ENCODE measurements at regions not wholly inside any gene's neighbourhood (a gene's known extent, or its start where the extent isn't known, plus 50 kb on each side); places are given as distances from the start of the nearest gene placed in this dataset.

GRCh38 chr5:116738239-116738614, 163.6 kb upstream of the SEMA6A start:
- TF ChIP-seq CTCF (conservative IDR thresholded peaks at IDR 0.05; ENCODE audit: low read depth, low read length): no peak
- no peak overlapping the region for H3K9ac ChIP-seq
- H3K27me3 ChIP-seq (ENCODE audit: insufficient read depth, low read depth): no peaks in the 10 kb centered on the region
- no peak overlapping the region for H3K4me2 ChIP-seq
- H3K27ac ChIP-seq: no peak overlapping the region
- H3K4me1 ChIP-seq (ENCODE audit: low read depth, poor library complexity, severe bottlenecking): no peaks in the 10 kb centered on the region
- H2AFZ ChIP-seq (ENCODE audit: low read depth): no peak overlapping the region
- H3K36me3 ChIP-seq (ENCODE audit: insufficient read depth): no peaks in the 10 kb centered on the region
- H3K4me3 ChIP-seq (IDR thresholded peaks at IDR 0.05; ENCODE audit: insufficient read depth, low read depth, low read length): no peak overlapping the region
- no peaks in the 10 kb centered on the region for H4K20me1 ChIP-seq (ENCODE audit: insufficient read depth)
- H3K79me2 ChIP-seq (ENCODE audit: insufficient read depth, low read depth): no peaks in the 10 kb centered on the region

GRCh38 chr5:116736671-116737070, 162.0 kb upstream of the SEMA6A start:
- no peak overlapping the region for H3K9ac ChIP-seq
- H3K79me2 ChIP-seq (ENCODE audit: insufficient read depth, low read depth): no peaks in the 10 kb centered on the region
- no peak overlapping the region for H2AFZ ChIP-seq (ENCODE audit: low read depth)
- H4K20me1 ChIP-seq (ENCODE audit: insufficient read depth): no peaks in the 10 kb centered on the region
- no peaks in the 10 kb centered on the region for H3K27me3 ChIP-seq (ENCODE audit: insufficient read depth, low read depth)
- H3K4me2 ChIP-seq: no peak overlapping the region
- TF ChIP-seq CTCF (conservative IDR thresholded peaks at IDR 0.05; ENCODE audit: low read depth, low read length): no peak
- no peak overlapping the region for H3K27ac ChIP-seq
- no peaks in the 10 kb centered on the region for H3K36me3 ChIP-seq (ENCODE audit: insufficient read depth)
- H3K4me1 ChIP-seq (ENCODE audit: low read depth, poor library complexity, severe bottlenecking): no peaks in the 10 kb centered on the region
- no peak overlapping the region for H3K4me3 ChIP-seq (IDR thresholded peaks at IDR 0.05; ENCODE audit: insufficient read depth, low read depth, low read length)

GRCh38 chr5:116733991-116734975, 159.7 kb upstream of the SEMA6A start:
- no peak overlapping the region for H3K9ac ChIP-seq
- H3K4me3 ChIP-seq (IDR thresholded peaks at IDR 0.05; ENCODE audit: insufficient read depth, low read depth, low read length): no peak overlapping the region
- H3K27ac ChIP-seq: no peak overlapping the region
- TF ChIP-seq CTCF (conservative IDR thresholded peaks at IDR 0.05; ENCODE audit: low read depth, low read length): no peak
- H3K4me1 ChIP-seq (ENCODE audit: low read depth, poor library complexity, severe bottlenecking): no peaks in the 10 kb centered on the region
- H4K20me1 ChIP-seq (ENCODE audit: insufficient read depth): no peaks in the 10 kb centered on the region
- no peak overlapping the region for H2AFZ ChIP-seq (ENCODE audit: low read depth)
- H3K79me2 ChIP-seq (ENCODE audit: insufficient read depth, low read depth): no peaks in the 10 kb centered on the region
- H3K27me3 ChIP-seq (ENCODE audit: insufficient read depth, low read depth): no peaks in the 10 kb centered on the region
- H3K4me2 ChIP-seq: no peak overlapping the region
- H3K36me3 ChIP-seq (ENCODE audit: insufficient read depth): no peaks in the 10 kb centered on the region

GRCh38 chr5:116732591-116732990, 158.0 kb upstream of the SEMA6A start:
- H3K27ac ChIP-seq: no peak overlapping the region
- no peak overlapping the region for H3K4me3 ChIP-seq (IDR thresholded peaks at IDR 0.05; ENCODE audit: insufficient read depth, low read depth, low read length)
- H3K36me3 ChIP-seq (ENCODE audit: insufficient read depth): no peaks in the 10 kb centered on the region
- no peak overlapping the region for H2AFZ ChIP-seq (ENCODE audit: low read depth)
- H3K79me2 ChIP-seq (ENCODE audit: insufficient read depth, low read depth): no peaks in the 10 kb centered on the region
- H3K4me2 ChIP-seq: no peak overlapping the region
- H4K20me1 ChIP-seq (ENCODE audit: insufficient read depth): no peaks in the 10 kb centered on the region
- H3K4me1 ChIP-seq (ENCODE audit: low read depth, poor library complexity, severe bottlenecking): no peaks in the 10 kb centered on the region
- no peak overlapping the region for H3K9ac ChIP-seq
- no peak for TF ChIP-seq CTCF (conservative IDR thresholded peaks at IDR 0.05; ENCODE audit: low read depth, low read length)
- no peaks in the 10 kb centered on the region for H3K27me3 ChIP-seq (ENCODE audit: insufficient read depth, low read depth)

All from KMS-11 (cell line).